ENCODE measurements at regions not wholly inside any gene's neighbourhood (a gene's known extent, or its start where the extent isn't known, plus 50 kb on each side); places are given as distances from the start of the nearest gene placed in this dataset.

- DNase-seq = no peak
- Histone ChIP-seq H3K27me3 (replicated peaks; ENCODE audit: control insufficient read depth, insufficient read depth, low read length) (no peaks in the 10 kb centered on the region), H3K9me3 (no peaks in the 10 kb centered on the region), H3K4me3 (ENCODE audit: low read depth, low read length) (no peak overlapping the region), H3K36me3 (ENCODE audit: control insufficient read depth, insufficient read depth, low read length) (no peaks in the 10 kb centered on the region), H3K4me1 (no peaks in the 10 kb centered on the region)
- Mint-ChIP-seq H3K36me3 (ENCODE audit: insufficient read depth, unreplicated experiment) (no peaks in the 10 kb centered on the region), H3K27me3 (ENCODE audit: insufficient read depth, unreplicated experiment) (peaks cover 10% of the 10 kb centered on the region), H3K4me1 (ENCODE audit: low read depth, unreplicated experiment) (no peaks in the 10 kb centered on the region), H3K9me3 (ENCODE audit: unreplicated experiment) (no peaks in the 10 kb centered on the region), H3K27ac (ENCODE audit: unreplicated experiment) (no peak overlapping the region), H3K4me3 (ENCODE audit: unreplicated experiment) (no peak overlapping the region)
- ChIA-PET POLR2A (no interaction called here), CTCF (no interaction called here)
- intact Hi-C loops (cut with micrococcal nuclease; ENCODE audit: unreplicated experiment) = no loop called here
- BruUV-seq (replicated peaks) = no TSS peak
- no peak for TF ChIP-seq CTCF (IDR thresholded peaks at IDR 0.05; ENCODE audit: insufficient read depth in 1 of 2, low read depth in 1 of 2, low read length in 1 of 2, severe bottlenecking in 1 of 2, unreplicated experiment in 1 of 2)
Observed at GRCh38 chr10:91345716-91346115, 64.4 kb upstream of the HECTD2 start.

- Mint-ChIP-seq H3K27ac (ENCODE audit: unreplicated experiment) (no peak overlapping the region), H3K27me3 (ENCODE audit: insufficient read depth, unreplicated experiment) (peaks cover 10% of the 10 kb centered on the region), H3K4me1 (ENCODE audit: low read depth, unreplicated experiment) (no peaks in the 10 kb centered on the region), H3K4me3 (ENCODE audit: unreplicated experiment) (no peak overlapping the region), H3K36me3 (ENCODE audit: insufficient read depth, unreplicated experiment) (no peaks in the 10 kb centered on the region), H3K9me3 (ENCODE audit: unreplicated experiment) (no peaks in the 10 kb centered on the region)
- Histone ChIP-seq H3K27me3 (replicated peaks; ENCODE audit: control insufficient read depth, insufficient read depth, low read length) (no peaks in the 10 kb centered on the region), H3K36me3 (ENCODE audit: control insufficient read depth, insufficient read depth, low read length) (no peaks in the 10 kb centered on the region), H3K4me1 (no peaks in the 10 kb centered on the region), H3K9me3 (no peaks in the 10 kb centered on the region), H3K4me3 (ENCODE audit: low read depth, low read length) (no peak overlapping the region)
- CTCF ChIA-PET = no interaction called here
- DNase-seq = no peak
- POLR2A ChIA-PET = no interaction called here
- no peak for TF ChIP-seq CTCF (IDR thresholded peaks at IDR 0.05; ENCODE audit: insufficient read depth in 1 of 2, low read depth in 1 of 2, low read length in 1 of 2, severe bottlenecking in 1 of 2, unreplicated experiment in 1 of 2)
- BruUV-seq (replicated peaks) = no TSS peak
- intact Hi-C loops (cut with micrococcal nuclease; ENCODE audit: unreplicated experiment) = no loop called here
Observed at GRCh38 chr10:91347529-91347928, 62.6 kb upstream of the HECTD2 start.

GRCh38 chr10:91349381-91349780 lies 60.8 kb upstream of the HECTD2 start:
- no peaks in the 10 kb centered on the region for H3K36me3 Mint-ChIP-seq (ENCODE audit: insufficient read depth, unreplicated experiment)
- H3K27ac Mint-ChIP-seq (ENCODE audit: unreplicated experiment) = no peak overlapping the region
- ChIA-PET CTCF (interaction anchor here (0.6 kb wide), 1 partner anchor 29 kb away, joined by 6 read pairs; no protein-coding TSS in a partner anchor), POLR2A (no interaction called here)
- Histone ChIP-seq H3K4me3 (ENCODE audit: low read depth, low read length) (no peak overlapping the region), H3K4me1 (no peaks in the 10 kb centered on the region), H3K9me3 (no peaks in the 10 kb centered on the region), H3K36me3 (ENCODE audit: control insufficient read depth, insufficient read depth, low read length) (no peaks in the 10 kb centered on the region), H3K27me3 (replicated peaks; ENCODE audit: control insufficient read depth, insufficient read depth, low read length) (no peaks in the 10 kb centered on the region)
- no peak for DNase-seq
- H3K4me3 Mint-ChIP-seq (ENCODE audit: unreplicated experiment) = no peak overlapping the region
- BruUV-seq (replicated peaks) = no TSS peak
- H3K4me1 Mint-ChIP-seq (ENCODE audit: low read depth, unreplicated experiment) = no peaks in the 10 kb centered on the region
- H3K9me3 Mint-ChIP-seq (ENCODE audit: unreplicated experiment) = no peaks in the 10 kb centered on the region
- TF ChIP-seq CTCF (IDR thresholded peaks at IDR 0.05; ENCODE audit: insufficient read depth in 1 of 2, low read depth in 1 of 2, low read length in 1 of 2, severe bottlenecking in 1 of 2, unreplicated experiment in 1 of 2) = no peak
- H3K27me3 Mint-ChIP-seq (ENCODE audit: insufficient read depth, unreplicated experiment) = peaks cover 12% of the 10 kb centered on the region
- intact Hi-C loops (cut with micrococcal nuclease; ENCODE audit: unreplicated experiment) = no loop called here
